PC-3 (cell line): ENCODE measurements at regions not wholly inside any gene's neighbourhood (a gene's known extent, or its start where the extent isn't known, plus 50 kb on each side); places are given as distances from the start of the nearest gene placed in this dataset.

ENCODE experiments used
- EZH2 ChIP-seq: fragments of 300-600 bp; sonication (generic); IDR thresholded peaks from one replicate; pipeline ENCODE4 v1.6.1; 2017; ENCODE audit warnings: antibody characterized with exemption, mild to moderate bottlenecking, low read length; ENCODE audit not compliant: unreplicated experiment
- EZH2phosphoT487 ChIP-seq: fragments of 300-600 bp; sonication (generic); IDR thresholded peaks from 2 replicates; pipeline ENCODE4 v1.6.1; 2018; ENCODE audit warnings: mild to moderate bottlenecking, antibody characterized with exemption, low read length, borderline replicate concordance
- TF ChIP-seq, protein P1 (sequence below): fragments of 300-600 bp; sonication (generic); conservative IDR thresholded peaks from 2 replicates; pipeline ENCODE4 v1.5.1; 2017; ENCODE audit warnings: antibody characterized with exemption, low read depth, mild to moderate bottlenecking, low read length

DNA sequence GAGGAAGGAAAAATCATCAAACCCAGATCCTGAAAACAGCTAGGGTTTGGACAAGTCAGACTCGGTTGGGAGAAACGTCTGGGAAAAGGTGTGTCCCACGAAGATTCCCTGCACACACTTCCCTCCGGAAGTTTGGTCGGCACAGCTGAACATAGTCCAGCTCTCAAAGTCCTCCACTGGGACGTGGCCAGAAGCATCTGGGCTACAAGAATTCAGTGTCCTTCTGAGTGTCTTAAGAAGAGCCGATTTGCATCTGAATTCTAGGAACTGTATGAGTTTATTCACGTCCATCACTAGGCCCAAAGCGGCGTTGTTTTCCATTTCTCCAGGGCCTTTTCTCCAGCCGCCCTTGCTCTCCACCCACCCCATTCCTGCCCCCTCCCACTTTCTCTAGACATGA lies 109.1 kb downstream of the C17orf67 start:
- TF ChIP-seq, protein P1, sequence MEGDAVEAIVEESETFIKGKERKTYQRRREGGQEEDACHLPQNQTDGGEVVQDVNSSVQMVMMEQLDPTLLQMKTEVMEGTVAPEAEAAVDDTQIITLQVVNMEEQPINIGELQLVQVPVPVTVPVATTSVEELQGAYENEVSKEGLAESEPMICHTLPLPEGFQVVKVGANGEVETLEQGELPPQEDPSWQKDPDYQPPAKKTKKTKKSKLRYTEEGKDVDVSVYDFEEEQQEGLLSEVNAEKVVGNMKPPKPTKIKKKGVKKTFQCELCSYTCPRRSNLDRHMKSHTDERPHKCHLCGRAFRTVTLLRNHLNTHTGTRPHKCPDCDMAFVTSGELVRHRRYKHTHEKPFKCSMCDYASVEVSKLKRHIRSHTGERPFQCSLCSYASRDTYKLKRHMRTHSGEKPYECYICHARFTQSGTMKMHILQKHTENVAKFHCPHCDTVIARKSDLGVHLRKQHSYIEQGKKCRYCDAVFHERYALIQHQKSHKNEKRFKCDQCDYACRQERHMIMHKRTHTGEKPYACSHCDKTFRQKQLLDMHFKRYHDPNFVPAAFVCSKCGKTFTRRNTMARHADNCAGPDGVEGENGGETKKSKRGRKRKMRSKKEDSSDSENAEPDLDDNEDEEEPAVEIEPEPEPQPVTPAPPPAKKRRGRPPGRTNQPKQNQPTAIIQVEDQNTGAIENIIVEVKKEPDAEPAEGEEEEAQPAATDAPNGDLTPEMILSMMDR = no peak
- no peak for TF ChIP-seq EZH2
- TF ChIP-seq EZH2phosphoT487 = no peak
